SKM-1 treated with dmso at 0.1 percent for 144 hours (cell line): ENCODE measurements at regions not wholly inside any gene's neighbourhood (a gene's known extent, or its start where the extent isn't known, plus 50 kb on each side); places are given as distances from the start of the nearest gene placed in this dataset.
"Not testable (repeated sequence)": the region's sequence is repeated elsewhere in the genome, so short reads cannot be mapped to it uniquely, and the experiment has no call there.

Experiments used
- DNase-seq: peaks from one replicate; lab custom pipeline; 2025; ENCODE audit not compliant: unreplicated experiment; lab: John Stamatoyannopoulos, UW

GRCh38 chr17:16844669-16845068, 127.2 kb downstream of the TNFRSF13B start:
- not testable (repeated sequence) for DNase-seq

- DNase-seq: not testable (repeated sequence)
Measured at GRCh38 chr17:16843511-16843910, 128.4 kb downstream of the TNFRSF13B start.

- not testable (repeated sequence) for DNase-seq
Measured at GRCh38 chr17:16842346-16842745, 129.6 kb downstream of the TNFRSF13B start.

- not testable (repeated sequence) for DNase-seq
Measured at GRCh38 chr17:16841896-16842295, 130.0 kb downstream of the TNFRSF13B start.

GRCh38 chr17:16840219-16840618, 131.7 kb downstream of the TNFRSF13B start:
- DNase-seq: not testable (repeated sequence)

- DNase-seq: not testable (repeated sequence)
Measured at GRCh38 chr17:16839242-16840175, 132.4 kb downstream of the TNFRSF13B start.

GRCh38 chr17:16838795-16839194, 133.1 kb downstream of the TNFRSF13B start:
- DNase-seq: not testable (repeated sequence)

GRCh38 chr17:16838287-16838686, 133.6 kb downstream of the TNFRSF13B start:
- not testable (repeated sequence) for DNase-seq

GRCh38 chr17:16837468-16838266, 134.3 kb downstream of the TNFRSF13B start:
- DNase-seq: not testable (repeated sequence)

GRCh38 chr17:16836315-16836915, 135.5 kb downstream of the TNFRSF13B start:
- not testable (repeated sequence) for DNase-seq

- not testable (repeated sequence) for DNase-seq
Measured at GRCh38 chr17:16833517-16833916, 138.4 kb downstream of the TNFRSF13B start.

- DNase-seq: not testable (repeated sequence)
Measured at GRCh38 chr17:16832853-16833252, 139.1 kb downstream of the TNFRSF13B start.

GRCh38 chr17:16832206-16832605, 139.7 kb downstream of the TNFRSF13B start:
- DNase-seq: not testable (repeated sequence)

- not testable (repeated sequence) for DNase-seq
Measured at GRCh38 chr17:16830770-16831169, 140.7 kb downstream of the CCDC144A start.

GRCh38 chr17:16830219-16830618, 140.2 kb downstream of the CCDC144A start:
- not testable (repeated sequence) for DNase-seq
